ENCODE measurements at regions not wholly inside any gene's neighbourhood (a gene's known extent, or its start where the extent isn't known, plus 50 kb on each side); places are given as distances from the start of the nearest gene placed in this dataset.

GRCh38 chr4:63430105-63430504 lies 979.1 kb downstream of the TECRL start:
- no peak for TF ChIP-seq POLR2A (IDR thresholded peaks at IDR 0.05; ENCODE audit: low read depth, low read length)
- no peak for TF ChIP-seq POLR2AphosphoS5 (IDR thresholded peaks at IDR 0.05; ENCODE audit: low read depth, low read length)
